ACHN (cell line): ENCODE measurements at regions not wholly inside any gene's neighbourhood (a gene's known extent, or its start where the extent isn't known, plus 50 kb on each side); places are given as distances from the start of the nearest gene placed in this dataset.
"Not testable (repeated sequence)": the region's sequence is repeated elsewhere in the genome, so short reads cannot be mapped to it uniquely, and the experiment has no call there.

ENCODE experiments used
- DNase-seq: peaks from one replicate; pipeline ENCODE4 v3.0.0-alpha.2; 2015
- in situ Hi-C: cut with HindIII; loops from 2 replicates; pipeline ENCODE4 v1.10.0; 2017; ENCODE audit warnings: low sequenced_read_pairs, low pct_ligation_motif_present, low pct_unique_long_range_greater_than_20kb

GRCh38 chr13:80496721-80497397 lies 155.9 kb upstream of the SPRY2 start:
- in situ Hi-C loops: no loop called here

DNA sequence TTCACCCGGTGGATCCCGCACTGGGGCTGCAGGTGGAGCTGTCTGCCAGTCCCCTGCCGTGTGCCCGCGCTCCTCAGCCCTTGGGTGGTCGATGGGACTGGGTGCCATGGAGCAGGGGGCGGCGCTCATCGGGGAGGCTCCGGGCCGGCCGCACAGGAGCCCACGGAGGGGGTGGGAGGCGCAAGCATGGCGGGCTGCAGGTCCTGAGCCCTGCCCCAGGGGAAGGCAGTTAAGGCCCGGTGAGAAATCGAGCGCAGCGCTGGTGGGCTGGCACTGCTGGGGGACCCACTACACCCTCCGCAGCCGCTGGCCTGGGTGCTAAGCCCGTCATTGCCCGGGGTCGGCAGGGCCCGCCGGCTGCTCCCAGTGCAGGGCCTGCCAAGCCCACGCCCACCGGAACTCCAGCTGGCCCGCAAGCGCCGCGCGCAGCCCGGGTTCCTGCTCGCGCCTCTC lies 149.6 kb upstream of the SPRY2 start:
- in situ Hi-C loops: not testable (repeated sequence)

More at GRCh38 chr13:80496721-80497397, 155.9 kb upstream of the SPRY2 start:
- no peak for DNase-seq

DNA sequence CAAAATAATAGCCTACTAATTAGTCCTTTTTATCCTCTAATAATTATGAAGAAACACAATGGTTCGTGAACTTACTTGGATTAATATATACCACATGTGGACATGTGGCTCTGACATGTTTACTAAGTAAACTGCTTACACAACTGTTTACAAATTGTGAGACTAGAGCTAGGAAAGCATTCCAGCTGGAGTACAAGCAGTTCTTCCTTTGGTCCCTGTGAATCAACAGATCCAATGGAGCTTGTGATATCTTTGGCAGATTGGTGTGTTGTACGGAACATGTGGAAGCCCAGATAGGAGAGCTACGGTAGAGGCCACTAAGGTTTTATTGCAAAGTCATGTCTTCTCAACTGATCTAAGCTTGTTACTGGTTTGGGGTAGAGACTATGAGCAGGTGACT lies 145.5 kb upstream of the SPRY2 start:
- no peak for DNase-seq
- in situ Hi-C loops: no loop called here

More for the DNA sequence above, 149.6 kb upstream of the SPRY2 start:
- DNase-seq: not testable (repeated sequence)

DNA sequence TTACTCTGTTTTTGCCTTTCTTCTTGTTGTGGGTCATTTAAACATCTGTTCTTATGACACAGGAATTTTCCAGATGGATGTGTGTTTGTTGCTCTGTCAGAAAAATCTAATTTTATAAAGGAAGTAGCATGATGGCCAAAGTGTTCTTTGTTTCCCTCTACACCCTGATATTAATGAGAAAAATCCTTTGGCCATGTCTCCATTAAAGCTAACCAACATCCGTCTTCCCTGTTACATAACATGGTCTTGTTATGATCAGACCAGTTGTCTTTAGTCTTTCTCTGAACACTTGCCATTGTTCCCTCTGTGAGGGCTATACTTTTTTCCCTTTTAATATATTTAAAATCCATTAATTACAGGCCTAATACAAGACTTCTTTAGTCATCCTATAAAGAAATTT lies 142.2 kb upstream of the SPRY2 start:
- DNase-seq: no peak
- in situ Hi-C loops: no loop called here

DNA sequence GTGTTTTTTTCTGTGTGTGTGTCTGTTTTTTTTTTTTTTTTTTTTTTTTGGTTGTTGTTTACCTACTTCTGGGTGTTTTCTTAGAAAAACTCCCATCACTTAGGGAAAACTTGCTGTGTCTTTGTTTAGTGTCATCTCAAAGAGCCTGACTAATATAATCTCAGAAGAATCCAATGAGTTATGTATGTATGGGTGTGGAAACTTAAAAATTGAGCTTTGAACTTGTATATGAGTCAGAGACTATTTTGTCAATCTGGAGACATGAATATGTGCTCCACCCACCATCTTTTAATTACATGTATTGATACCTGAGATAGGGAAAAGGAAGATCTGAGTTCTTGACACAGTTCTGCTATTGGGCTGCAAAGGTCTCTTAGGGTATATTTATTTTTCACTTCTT lies 140.7 kb upstream of the SPRY2 start:
- DNase-seq: no peak
- in situ Hi-C loops: no loop called here

DNA sequence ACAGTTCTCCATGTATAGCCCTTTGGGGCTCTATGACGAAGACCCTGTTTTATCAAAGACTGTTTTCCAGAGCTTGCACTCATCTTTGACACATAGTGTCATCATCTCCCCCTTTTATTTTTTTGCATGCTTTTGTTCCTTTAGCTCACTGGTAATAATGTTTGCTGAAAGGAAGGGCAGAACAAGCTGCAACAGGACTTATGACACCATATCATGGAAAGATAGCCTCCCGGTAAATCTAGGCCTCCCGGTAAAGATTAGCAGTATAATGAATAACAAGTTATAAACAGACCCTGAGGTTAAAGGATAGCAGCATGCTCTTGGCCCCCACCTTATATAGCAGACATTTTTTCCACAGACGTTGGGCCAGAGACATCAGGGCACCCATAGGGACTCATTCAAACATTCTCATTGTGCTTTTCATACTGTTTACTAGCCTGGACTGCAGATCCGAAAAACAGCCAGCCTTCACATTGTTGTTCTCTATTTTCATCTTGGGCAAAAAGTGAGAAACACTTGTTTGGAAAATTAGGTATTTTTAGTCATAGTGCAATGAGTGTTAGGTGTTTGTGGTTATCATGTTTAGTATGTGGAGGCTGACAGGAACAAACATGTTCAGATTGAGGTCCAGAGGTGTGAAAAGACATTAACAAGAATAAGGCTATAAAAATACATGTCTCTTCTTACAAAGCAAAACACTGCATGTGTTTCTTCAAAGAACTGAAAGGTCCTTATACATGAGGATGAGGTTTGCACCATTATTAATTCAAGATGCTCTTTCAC lies 136.9 kb upstream of the SPRY2 start:
- no peak for DNase-seq
- in situ Hi-C loops: no loop called here

GRCh38 chr13:80476953-80477352 lies 136.0 kb upstream of the SPRY2 start:
- in situ Hi-C loops: no loop called here

GRCh38 chr13:80475718-80476117 lies 134.8 kb upstream of the SPRY2 start:
- DNase-seq: no peak
- in situ Hi-C loops: no loop called here

More at GRCh38 chr13:80476953-80477352, 136.0 kb upstream of the SPRY2 start:
- DNase-seq: no peak

GRCh38 chr13:80473695-80474094 lies 132.8 kb upstream of the SPRY2 start:
- in situ Hi-C loops: no loop called here
- peak; percentile 23 for DNase-seq

DNA sequence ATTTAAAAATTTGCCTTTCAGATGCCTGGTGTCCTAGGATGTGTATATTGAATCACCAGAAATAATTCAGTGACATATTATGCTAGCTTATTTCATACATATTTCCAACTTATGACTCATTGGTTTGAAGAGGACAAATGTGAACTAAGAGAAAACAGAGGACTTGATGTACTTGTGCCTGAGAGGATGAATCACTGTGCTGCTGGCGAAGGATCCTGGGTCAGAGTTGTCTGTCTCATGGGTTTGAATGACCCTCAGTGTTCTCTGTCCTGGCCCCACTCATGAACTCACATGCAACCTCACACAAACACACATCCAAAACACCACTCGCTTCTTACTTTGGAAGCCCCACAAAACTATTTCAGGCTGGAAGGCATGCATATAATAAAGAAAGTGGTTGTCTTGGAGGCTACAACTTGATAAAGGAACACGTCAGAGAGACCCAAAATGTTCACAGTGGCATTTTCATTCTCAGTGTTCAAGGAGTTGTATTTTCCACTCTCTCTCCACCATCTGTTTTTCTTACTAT lies 129.0 kb upstream of the SPRY2 start:
- peak; percentile 2 for DNase-seq
- in situ Hi-C loops: no loop called here

DNA sequence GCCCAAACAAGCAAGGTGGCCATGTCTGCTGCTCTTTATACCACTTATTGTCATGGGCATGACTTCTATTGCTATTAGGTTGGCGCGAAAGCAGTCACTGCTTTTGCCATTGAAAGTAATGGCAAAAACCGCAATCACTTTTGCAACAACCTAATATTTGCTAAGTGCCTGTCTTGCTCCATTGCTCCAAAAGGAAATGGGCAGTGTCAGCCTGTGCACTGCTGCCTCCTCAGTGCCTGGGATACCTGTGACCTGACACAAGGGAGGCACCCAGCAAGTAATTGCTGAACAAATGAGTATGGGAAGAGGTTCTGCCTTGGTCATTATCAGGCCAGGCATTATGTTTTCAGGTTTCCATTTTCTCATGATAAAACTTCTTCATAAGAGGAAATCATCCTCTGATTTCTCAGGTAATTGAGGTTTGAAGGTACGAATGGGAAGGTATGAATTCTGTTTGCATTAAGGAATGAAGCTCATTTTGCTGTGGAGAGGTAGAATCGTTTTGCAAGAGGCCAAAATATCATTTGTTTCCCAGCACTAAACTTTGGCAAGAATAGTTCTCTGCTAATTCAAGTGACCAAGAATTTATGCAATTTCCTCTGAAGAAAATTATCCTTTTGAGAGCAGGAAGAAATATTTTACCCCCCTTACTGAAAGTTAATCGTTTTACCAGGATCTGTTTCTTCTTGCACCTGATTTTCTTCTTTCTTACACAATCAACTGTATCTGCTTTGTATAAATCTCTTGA lies 128.4 kb upstream of the SPRY2 start:
- in situ Hi-C loops: no loop called here

GRCh38 chr13:80465321-80465720 lies 124.4 kb upstream of the SPRY2 start:
- in situ Hi-C loops: no loop called here
- DNase-seq: no peak

More for the DNA sequence above, 128.4 kb upstream of the SPRY2 start:
- DNase-seq: no peak

GRCh38 chr13:80463673-80464352 lies 122.9 kb upstream of the SPRY2 start:
- in situ Hi-C loops: no loop called here
- no peak for DNase-seq

GRCh38 chr13:80462567-80462966 lies 121.6 kb upstream of the SPRY2 start:
- in situ Hi-C loops: no loop called here
- no peak for DNase-seq

DNA sequence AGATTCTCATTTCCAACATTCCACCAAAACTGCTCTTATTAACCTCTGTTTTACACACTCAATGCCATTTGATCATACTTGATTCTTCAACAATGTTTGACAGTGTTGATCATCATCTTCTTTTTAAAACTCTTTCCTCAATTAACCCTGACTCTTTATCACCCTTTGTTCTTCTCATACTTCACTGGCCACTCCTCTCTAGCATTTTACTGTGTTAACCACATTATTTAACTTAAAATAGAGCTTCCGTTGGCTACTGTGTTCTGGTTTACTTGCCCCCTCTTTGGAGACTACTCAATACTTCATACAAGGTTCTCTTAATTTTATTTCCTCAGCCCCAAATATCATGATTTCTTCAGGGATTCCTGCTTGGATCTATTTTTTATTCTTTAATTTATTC lies 121.1 kb upstream of the SPRY2 start:
- no peak for DNase-seq
- in situ Hi-C loops: no loop called here

- DNase-seq: no peak
- in situ Hi-C loops: no loop called here
These were observed 117.6 kb upstream of the SPRY2 start for GRCh38 chr13:80458543-80458942.

DNA sequence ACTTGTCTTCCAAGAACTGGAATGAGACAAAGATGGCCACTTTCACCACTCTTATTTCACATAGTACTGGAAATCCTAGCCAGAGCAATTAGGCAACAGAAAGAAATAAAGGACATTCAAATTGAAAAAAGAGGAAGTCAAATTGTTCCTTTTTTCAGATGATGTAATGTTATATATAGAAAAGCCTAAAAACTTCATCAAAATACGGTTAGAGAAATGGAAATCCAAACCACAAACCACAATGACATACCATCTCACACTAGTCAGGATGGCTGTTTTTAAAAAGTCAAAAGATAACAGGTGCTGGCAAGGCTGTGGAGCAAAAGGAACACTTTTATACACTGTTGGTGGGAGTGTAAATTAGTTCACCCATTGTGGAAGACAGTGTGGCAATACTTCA lies 113.3 kb upstream of the SPRY2 start:
- DNase-seq: no peak
- in situ Hi-C loops: no loop called here

GRCh38 chr13:80452279-80452678 lies 111.4 kb upstream of the SPRY2 start:
- DNase-seq: no peak
- in situ Hi-C loops: no loop called here
